PC-3 (cell line): ENCODE measurements at regions not wholly inside any gene's neighbourhood (a gene's known extent, or its start where the extent isn't known, plus 50 kb on each side); places are given as distances from the start of the nearest gene placed in this dataset.

ENCODE experiments used
- ATAC-seq: fragments of 200-7000 bp; cut with Tn5 transposase; 2 replicates; pipeline ENCODE4 v1.9.1; 2020; ENCODE audit warnings: mild to moderate bottlenecking, moderate library complexity
- BruUV-seq: library from RNA; stranded (reverse); fragments of 400-500 nt; replicated peaks from 2 replicates; lab custom pipeline; 2021; lab: Mats Ljungman, UMichigan
- CTCF ChIA-PET: fragments of 300-600 bp; sonication (Branson Sonifier 250); formaldehyde crosslinking; loops from one replicate; lab custom pipeline; 2022; ENCODE audit warnings: antibody characterized with exemption; lab: Charles Lee
- POLR2A ChIA-PET: fragments of 300-600 bp; sonication (Branson Sonifier 250); formaldehyde crosslinking; loops from one replicate; lab custom pipeline; 2022; ENCODE audit warnings: antibody characterized with exemption; ENCODE audit not compliant: unreplicated experiment; lab: Charles Lee
- DNase-seq: peaks from one replicate; pipeline ENCODE4 v3.0.0-alpha.2; 2015
- H2AFZ ChIP-seq: fragments of 300-600 bp; sonication (generic); 2 replicates; pipeline ENCODE4 v1.6.0; 2016; ENCODE audit warnings: antibody characterized with exemption, low read length
- H3F3A ChIP-seq: fragments of 300-600 bp; sonication (generic); one replicate; pipeline ENCODE4 v1.6.0; 2017; ENCODE audit warnings: antibody characterized with exemption, low read length, control low read depth, mild to moderate bottlenecking; ENCODE audit not compliant: unreplicated experiment
- H3K27ac ChIP-seq: fragments of 300-600 bp; sonication (generic); 2 replicates; pipeline ENCODE4 v1.5.1; 2016; ENCODE audit warnings: mild to moderate bottlenecking, low read length
- H3K27me3 ChIP-seq: fragments of 300-600 bp; sonication (generic); 2 replicates; pipeline ENCODE4 v1.6.1; 2016; ENCODE audit warnings: low read length, mixed read lengths
- H3K36me3 ChIP-seq: fragments of 300-600 bp; sonication (generic); 2 replicates; pipeline ENCODE4 v1.6.1; 2016; ENCODE audit warnings: low read depth, mixed run types, low read length, mixed read lengths
- H3K4me1 ChIP-seq: fragments of 300-600 bp; sonication (generic); 2 replicates; pipeline ENCODE4 v1.5.1; 2016; ENCODE audit warnings: low read length; ENCODE audit not compliant: insufficient read depth
- H3K4me2 ChIP-seq: fragments of 300-600 bp; sonication (generic); 2 replicates; pipeline ENCODE4 v1.6.0; 2016; ENCODE audit warnings: low read length
- H3K4me3 ChIP-seq: fragments of 300-600 bp; sonication (generic); 2 replicates; pipeline ENCODE4 v1.5.1; 2016; ENCODE audit warnings: mild to moderate bottlenecking, low read length, mixed read lengths
- H3K79me2 ChIP-seq: fragments of 300-600 bp; sonication (generic); 2 replicates; pipeline ENCODE4 v1.6.1; 2017; ENCODE audit warnings: low read length, mixed read lengths
- H3K9ac ChIP-seq: fragments of 300-600 bp; sonication (generic); 2 replicates; pipeline ENCODE4 v1.6.0; 2016; ENCODE audit warnings: mild to moderate bottlenecking, low read length
- H3K9me2 ChIP-seq: fragments of 300-600 bp; sonication (generic); replicated peaks from 2 replicates; pipeline ENCODE4 v1.6.1; 2016; ENCODE audit warnings: mixed run types, low read length, mixed read lengths
- H3K9me3 ChIP-seq: fragments of 300-600 bp; sonication (generic); 2 replicates; pipeline ENCODE4 v1.6.1; 2016; ENCODE audit warnings: low read length, mixed read lengths
- H4K20me1 ChIP-seq: fragments of 300-600 bp; sonication (generic); 2 replicates; pipeline ENCODE4 v1.6.1; 2016; ENCODE audit warnings: low read length, mixed read lengths
- CTCF ChIP-seq: fragments of 300-600 bp; sonication (generic); conservative IDR thresholded peaks from 2 replicates; pipeline ENCODE4 v1.5.1; 2017; ENCODE audit warnings: antibody characterized with exemption, low read depth, mild to moderate bottlenecking, low read length
- EZH2 ChIP-seq: fragments of 300-600 bp; sonication (generic); IDR thresholded peaks from one replicate; pipeline ENCODE4 v1.6.1; 2017; ENCODE audit warnings: antibody characterized with exemption, mild to moderate bottlenecking, low read length; ENCODE audit not compliant: unreplicated experiment
- EZH2phosphoT487 ChIP-seq: fragments of 300-600 bp; sonication (generic); IDR thresholded peaks from 2 replicates; pipeline ENCODE4 v1.6.1; 2018; ENCODE audit warnings: mild to moderate bottlenecking, antibody characterized with exemption, low read length, borderline replicate concordance
- intact Hi-C: fragments of 100-400 bp; cut with micrococcal nuclease; formaldehyde crosslinking; loops from 2 replicates; pipeline ENCODE4 v1.9.0; 2023

GRCh38 chr12:9326085-9326484 lies 117.9 kb upstream of the PZP start:
- BruUV-seq = no TSS peak
- H3K4me2 ChIP-seq = no peak overlapping the region
- intact Hi-C loops = no loop called here
- no peaks in the 10 kb centered on the region for H3K9me3 ChIP-seq
- no peaks in the 10 kb centered on the region for H3K4me1 ChIP-seq
- no peaks in the 10 kb centered on the region for H3K27me3 ChIP-seq
- H3K36me3 ChIP-seq = no peaks in the 10 kb centered on the region
- H3F3A ChIP-seq = no peaks in the 10 kb centered on the region
- H3K4me3 ChIP-seq = no peak overlapping the region
- ATAC-seq (no peak), DNase-seq (no peak)
- H3K27ac ChIP-seq = no peak overlapping the region
- CTCF ChIA-PET = no interaction called here
- H3K9me2 ChIP-seq = no peaks in the 10 kb centered on the region
- H2AFZ ChIP-seq = no peak overlapping the region
- no peak for TF ChIP-seq CTCF
- POLR2A ChIA-PET = no interaction called here
- H3K9ac ChIP-seq = no peak overlapping the region
- no peaks in the 10 kb centered on the region for H4K20me1 ChIP-seq
- no peaks in the 10 kb centered on the region for H3K79me2 ChIP-seq

GRCh38 chr12:9325471-9325870 lies 117.3 kb upstream of the PZP start:
- Histone ChIP-seq H3K27me3 (no peaks in the 10 kb centered on the region), H3K79me2 (no peaks in the 10 kb centered on the region), H2AFZ (no peak overlapping the region), H4K20me1 (no peaks in the 10 kb centered on the region), H3K9me2 (no peaks in the 10 kb centered on the region), H3K27ac (no peak overlapping the region), H3K9me3 (no peaks in the 10 kb centered on the region), H3F3A (no peaks in the 10 kb centered on the region), H3K4me1 (no peaks in the 10 kb centered on the region), H3K4me2 (no peak overlapping the region), H3K9ac (no peak overlapping the region), H3K4me3 (no peak overlapping the region), H3K36me3 (no peaks in the 10 kb centered on the region)
- ATAC-seq = no peak
- ChIA-PET POLR2A (no interaction called here), CTCF (no interaction called here)
- TF ChIP-seq EZH2phosphoT487 (no peak), EZH2 (no peak), CTCF (no peak)
- no peak for DNase-seq
- intact Hi-C loops = no loop called here
- no TSS peak for BruUV-seq

GRCh38 chr12:9324782-9325181 lies 116.6 kb upstream of the PZP start:
- no peak for DNase-seq
- no peak for ATAC-seq
- no peaks in the 10 kb centered on the region for H3K9me2 ChIP-seq
- H2AFZ ChIP-seq = no peak overlapping the region
- H3K9ac ChIP-seq = no peak overlapping the region
- TF ChIP-seq EZH2phosphoT487 (no peak), CTCF (no peak), EZH2 (no peak)
- H3K4me3 ChIP-seq = no peak overlapping the region
- no peaks in the 10 kb centered on the region for H3K79me2 ChIP-seq
- no peaks in the 10 kb centered on the region for H3K4me1 ChIP-seq
- no peaks in the 10 kb centered on the region for H4K20me1 ChIP-seq
- BruUV-seq = no TSS peak
- intact Hi-C loops = no loop called here
- H3F3A ChIP-seq = no peaks in the 10 kb centered on the region
- ChIA-PET CTCF (no interaction called here), POLR2A (no interaction called here)
- H3K27ac ChIP-seq = no peak overlapping the region
- no peaks in the 10 kb centered on the region for H3K9me3 ChIP-seq
- H3K27me3 ChIP-seq = no peaks in the 10 kb centered on the region
- no peaks in the 10 kb centered on the region for H3K36me3 ChIP-seq
- H3K4me2 ChIP-seq = no peak overlapping the region
